SIG-M5 treated with dmso at 0.1 percent for 504 hours (cell line): ENCODE measurements at regions not wholly inside any gene's neighbourhood (a gene's known extent, or its start where the extent isn't known, plus 50 kb on each side); places are given as distances from the start of the nearest gene placed in this dataset.
A peak's percentile ranks its signal among the peaks of the same experiment; 100 is the strongest.

ENCODE experiments used
- DNase-seq: peaks from one replicate; lab custom pipeline; 2025; ENCODE audit not compliant: unreplicated experiment; lab: John Stamatoyannopoulos, UW

DNA sequence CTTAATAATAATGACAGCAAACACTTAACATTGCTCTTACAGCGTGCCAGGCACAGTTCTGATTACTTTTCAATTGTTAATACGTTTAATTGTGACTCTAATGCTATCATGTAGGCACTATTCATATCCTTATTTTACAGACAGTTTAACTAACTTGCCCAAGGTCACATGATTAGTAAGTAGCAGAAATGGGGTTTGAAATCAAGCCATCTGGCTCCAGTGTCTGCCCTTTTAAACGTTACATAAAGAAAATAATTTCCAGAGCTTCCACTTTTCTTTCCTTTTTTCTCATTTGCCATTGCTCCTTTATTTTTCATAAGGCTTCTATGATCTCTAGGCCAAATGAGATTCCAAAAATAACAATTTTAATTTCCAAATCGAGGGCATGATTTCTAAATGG is 50.6 kb upstream of the IKZF2 start:
- no peak for DNase-seq

DNA sequence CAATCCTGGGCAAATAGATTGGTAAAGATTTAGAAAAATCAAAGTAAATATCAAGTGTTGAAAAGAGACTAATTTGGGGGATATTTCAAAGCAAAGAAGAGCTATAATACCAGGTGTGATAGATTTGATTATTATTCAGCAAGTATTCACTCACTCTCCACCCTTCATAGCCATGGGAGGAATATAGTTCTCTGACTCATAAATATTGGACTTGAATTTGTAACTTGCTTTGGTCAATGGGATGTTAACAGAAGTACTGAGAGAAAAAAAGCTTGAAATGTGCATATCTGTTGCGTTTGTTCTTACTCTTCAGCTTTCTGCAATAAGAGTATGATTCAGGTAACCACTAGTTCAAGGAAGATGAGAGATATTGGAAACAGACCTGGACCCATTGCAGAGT is 54.5 kb upstream of the IKZF2 start:
- no peak for DNase-seq

DNA sequence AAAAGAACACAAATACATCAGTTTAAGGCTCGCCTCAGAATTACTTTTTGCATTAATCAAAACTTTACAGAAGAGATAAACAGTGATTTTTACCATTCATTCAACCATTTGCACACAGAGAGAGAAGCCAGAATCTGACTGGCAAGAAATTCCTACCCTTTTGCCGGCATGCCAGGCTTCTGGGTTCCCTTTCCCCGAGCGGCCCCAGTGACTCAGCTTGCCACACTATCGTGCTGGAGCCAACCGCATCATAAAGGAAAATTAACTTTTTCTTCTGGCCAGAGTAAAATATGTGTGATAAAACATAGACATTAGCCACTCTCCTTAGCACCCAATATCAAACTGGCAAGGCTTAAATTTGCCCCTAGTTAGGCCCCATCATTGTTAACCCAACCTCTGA is 61.8 kb upstream of the IKZF2 start:
- no peak for DNase-seq

DNA sequence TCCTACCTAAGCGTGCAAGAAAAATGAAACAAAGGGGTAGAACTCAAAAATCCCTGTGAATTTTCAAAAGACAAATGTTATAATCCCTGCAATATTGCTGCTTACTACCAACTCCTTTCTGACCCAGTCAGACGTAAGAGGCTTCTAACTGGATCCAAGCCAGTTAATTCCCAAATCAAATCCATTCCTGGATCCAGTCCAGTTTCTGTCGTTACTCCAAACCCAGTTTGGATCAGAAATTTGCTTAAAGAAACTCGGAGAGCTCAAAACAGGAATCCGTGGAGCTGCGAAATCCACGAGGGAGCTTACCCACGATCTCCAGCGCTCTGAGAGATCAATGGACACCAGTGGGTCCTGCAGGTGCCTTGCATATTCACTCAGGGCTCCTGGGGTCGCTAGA is 62.8 kb upstream of the IKZF2 start:
- DNase-seq = no peak

DNA sequence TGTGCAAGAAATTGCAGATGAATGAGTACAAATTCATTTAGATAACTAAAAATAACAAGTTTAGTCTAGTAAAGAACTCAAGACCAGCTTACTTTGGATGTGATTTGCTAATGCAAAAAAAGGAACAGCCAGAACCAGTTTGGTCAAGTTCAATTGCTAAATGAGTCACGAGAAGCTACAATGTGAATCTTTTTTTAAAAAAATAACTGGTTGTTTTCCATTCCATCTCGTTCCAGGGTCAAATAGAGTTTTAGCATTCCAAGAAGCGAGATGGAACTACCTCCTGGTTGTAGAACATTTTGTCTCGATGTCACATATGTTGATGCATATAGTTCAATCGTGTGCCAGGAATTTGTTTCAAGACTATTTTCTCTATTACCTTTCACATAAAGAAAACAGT is 65.0 kb upstream of the IKZF2 start:
- DNase-seq = peak; percentile 37

DNA sequence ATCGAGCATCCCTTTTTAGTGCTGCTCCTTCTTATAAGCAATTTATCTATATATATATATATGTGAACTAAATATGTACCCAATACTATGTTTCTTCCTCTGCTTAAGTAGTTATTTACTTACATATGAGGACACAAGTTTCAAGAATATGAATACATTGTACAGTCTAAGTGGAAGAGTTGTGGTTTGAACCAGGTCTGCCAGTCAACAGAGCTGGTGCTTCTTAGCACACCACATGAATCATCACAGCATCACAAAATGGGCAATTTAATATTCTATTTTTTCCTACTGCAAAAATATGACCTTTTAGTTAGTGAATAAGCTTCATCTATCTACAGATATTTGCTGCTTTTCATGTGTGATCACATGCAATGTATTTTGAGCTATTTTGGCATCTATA is 64.4 kb upstream of the SPAG16 start:
- DNase-seq = no peak

DNA sequence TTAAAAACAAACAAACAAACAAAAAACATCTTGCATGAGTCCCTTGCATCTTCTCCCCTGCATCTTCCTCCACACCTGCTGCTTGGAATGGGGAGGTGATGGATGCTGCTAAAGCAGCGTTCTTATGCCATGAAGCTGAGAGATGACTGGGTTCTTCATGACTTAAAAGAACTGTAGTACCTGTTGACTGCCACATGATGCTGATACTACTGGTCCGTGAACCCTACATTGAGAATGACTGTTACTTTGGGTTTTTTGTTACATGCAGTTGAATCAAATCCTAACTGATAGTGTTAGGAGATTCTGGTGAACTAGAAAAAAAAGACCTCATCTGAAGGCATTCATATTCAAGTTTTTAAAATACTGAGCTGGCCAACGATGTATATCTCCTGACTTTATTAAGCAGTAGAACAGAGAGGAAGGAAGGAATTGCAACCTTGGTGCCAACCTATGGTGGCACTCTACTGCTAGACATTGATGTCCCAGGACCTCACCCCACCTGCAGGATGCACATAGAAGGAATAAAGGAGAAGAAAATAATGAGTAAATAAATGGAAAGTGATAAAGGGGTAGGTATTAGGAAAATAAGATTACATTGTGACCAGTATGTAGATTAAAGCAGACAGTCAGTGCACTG is 63.2 kb upstream of the SPAG16 start:
- no peak for DNase-seq

DNA sequence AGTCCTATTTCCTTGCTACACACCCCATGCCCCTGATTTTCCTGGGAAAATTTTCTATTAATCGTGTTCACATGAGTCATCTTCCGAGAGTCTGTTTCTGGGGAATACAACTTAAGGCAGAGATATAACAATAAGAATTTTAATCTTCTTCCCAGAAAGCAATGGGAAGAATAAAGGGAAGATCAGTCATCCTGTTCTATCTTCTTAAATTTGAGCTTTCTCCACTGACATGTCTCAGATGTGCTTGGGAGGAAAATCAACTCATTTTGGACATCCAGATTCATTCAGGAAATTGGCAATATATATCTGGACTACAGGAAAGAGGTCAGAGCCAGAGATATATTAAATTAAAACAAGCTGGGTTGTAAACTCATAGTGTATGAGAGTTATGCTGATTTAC is 62.3 kb upstream of the SPAG16 start:
- no peak for DNase-seq

DNA sequence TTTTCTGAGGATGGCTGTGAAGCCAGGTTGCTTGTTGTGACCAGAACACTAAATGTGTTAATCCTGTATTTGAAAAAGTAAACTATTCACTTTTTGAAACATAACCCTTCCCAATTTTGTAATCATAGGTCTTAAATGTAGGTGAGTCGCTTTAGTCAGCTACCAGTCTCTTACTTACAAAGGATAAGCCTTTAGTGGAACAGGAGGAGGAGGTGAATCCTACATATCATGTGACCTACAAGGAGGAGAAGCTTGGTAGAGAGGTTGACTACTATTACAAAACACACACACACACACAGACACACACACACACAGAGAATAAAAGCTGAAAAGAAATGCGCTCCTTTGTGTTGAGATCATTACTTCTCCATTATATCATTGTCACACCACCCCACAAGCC is 59.9 kb upstream of the SPAG16 start:
- no peak for DNase-seq

DNA sequence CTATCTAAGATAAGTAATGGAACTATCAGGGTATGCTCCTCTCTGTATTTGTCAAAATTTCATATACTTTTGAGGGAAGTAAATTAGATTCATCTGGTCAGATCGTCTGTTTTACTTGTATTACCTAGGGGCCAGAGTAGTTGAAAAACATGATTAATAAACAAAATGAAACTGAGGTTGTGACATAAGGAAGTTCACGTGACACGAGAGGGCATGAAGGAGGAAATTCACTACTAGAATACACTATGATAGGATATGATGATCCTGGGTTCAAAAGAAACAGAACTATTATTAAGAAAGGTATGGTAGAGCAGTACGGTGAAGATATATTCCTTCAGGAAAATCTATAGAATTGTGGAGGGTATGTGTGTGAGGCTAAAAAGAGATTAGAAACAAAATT is 58.4 kb upstream of the SPAG16 start:
- DNase-seq = no peak

DNA sequence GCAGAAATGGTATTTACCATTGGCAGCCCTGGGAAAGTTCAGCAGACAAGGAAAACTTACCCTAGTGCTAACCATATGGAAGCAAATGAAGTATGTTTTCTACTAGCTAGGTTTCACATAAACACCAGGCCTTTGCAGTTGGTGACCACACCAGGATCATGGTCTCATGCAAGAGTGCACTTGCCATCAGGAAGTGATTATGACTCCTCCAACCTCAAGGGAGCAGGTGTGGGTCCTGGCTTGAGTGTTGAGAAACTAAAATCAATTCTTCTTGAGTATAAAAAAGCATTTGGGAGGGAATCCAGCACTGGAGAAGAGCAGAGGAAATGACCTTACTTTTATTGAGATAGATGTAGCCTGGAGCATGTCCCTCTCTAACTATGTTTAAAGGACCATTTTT is 56.8 kb upstream of the SPAG16 start:
- DNase-seq = no peak

DNA sequence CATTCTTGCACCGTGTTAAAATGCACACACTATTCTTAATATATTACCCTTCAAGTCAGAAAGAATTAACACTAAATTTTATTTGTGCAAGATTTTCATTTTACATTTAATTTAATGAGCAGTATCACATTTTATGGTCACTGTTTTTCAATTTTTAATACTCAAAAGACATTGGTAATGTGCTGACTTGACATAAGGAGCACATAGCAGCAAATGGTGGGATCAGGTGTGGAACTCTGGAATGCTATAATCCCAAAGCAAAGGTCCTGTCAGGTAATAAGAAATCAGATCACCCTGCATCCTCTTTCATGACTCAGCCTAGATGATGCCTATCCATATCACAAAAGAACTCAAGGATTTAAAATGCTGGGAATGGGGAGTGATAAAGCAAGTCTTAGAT is 55.6 kb upstream of the SPAG16 start:
- no peak for DNase-seq

DNA sequence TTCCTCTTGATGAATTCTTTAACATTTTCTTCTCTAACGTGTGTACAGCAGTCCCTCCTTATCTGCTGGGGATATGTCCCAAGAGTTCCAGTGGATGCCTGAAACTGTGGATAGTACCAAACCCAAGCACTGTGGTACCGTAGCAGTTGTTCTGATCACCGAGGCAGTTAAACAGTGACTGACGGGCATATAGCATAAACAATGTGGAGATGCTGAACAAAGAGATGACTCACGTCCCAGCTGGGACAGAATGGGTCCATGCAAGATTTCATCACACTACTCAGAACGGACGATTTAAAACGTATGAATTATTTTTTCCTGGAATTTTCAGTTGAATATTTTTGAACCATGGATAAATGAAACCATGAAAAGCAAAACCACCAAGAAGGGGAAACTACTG is 54.5 kb upstream of the SPAG16 start:
- DNase-seq = no peak

DNA sequence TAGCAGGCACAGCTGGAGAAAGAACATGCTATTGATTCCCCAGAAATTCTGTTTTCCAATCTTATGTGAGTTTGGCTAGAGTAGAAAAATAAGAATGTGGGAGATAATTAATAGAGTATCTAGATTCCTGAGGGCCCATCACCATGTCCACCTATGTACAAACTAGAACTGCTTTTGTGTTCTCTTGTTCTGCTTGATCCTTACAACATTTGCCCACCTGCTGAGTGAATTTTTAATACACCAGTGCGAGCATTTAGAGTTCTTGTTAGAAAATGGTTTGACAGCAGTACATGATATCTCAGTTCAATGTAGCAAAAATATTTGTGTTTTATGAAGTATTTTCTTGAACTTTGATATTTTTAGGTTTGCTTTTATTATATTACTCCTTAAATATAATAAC is 52.3 kb upstream of the SPAG16 start:
- DNase-seq = no peak

DNA sequence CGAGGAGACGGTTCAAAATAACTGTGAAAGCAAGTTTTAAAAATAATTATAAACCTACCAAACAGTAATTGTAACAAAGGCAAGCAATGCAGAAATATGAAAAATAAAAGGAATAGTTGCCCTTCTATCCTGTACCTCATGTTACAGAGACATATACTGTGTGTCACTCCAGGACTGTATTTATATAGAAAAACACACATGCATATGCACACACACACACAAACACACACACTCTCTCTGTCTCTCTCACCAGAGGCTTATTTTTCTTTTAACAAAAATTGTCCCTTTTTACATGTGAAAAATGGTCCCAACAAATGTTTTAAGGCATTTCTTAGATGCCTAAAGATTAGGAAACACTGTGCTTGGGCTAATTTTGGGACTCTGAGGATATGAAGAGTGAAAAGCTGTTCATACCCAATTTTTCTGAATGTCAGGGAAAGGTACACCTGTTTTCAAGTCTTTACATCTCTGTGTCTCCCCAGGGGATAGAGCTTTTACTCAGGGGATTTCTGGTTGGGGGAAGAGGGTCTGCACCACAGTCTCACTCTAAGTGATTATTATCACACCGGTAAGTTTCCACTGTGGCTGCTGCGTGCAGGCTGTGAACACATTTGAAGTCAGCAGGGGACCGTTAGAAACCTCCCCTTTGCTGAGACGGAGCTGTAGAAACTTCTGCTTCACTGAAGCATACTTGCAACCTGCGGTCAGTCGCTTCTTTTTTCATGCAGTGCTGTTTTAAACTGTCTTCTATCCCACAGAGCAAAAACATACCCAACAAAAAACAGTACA is 51.4 kb upstream of the SPAG16 start:
- DNase-seq = no peak

DNA sequence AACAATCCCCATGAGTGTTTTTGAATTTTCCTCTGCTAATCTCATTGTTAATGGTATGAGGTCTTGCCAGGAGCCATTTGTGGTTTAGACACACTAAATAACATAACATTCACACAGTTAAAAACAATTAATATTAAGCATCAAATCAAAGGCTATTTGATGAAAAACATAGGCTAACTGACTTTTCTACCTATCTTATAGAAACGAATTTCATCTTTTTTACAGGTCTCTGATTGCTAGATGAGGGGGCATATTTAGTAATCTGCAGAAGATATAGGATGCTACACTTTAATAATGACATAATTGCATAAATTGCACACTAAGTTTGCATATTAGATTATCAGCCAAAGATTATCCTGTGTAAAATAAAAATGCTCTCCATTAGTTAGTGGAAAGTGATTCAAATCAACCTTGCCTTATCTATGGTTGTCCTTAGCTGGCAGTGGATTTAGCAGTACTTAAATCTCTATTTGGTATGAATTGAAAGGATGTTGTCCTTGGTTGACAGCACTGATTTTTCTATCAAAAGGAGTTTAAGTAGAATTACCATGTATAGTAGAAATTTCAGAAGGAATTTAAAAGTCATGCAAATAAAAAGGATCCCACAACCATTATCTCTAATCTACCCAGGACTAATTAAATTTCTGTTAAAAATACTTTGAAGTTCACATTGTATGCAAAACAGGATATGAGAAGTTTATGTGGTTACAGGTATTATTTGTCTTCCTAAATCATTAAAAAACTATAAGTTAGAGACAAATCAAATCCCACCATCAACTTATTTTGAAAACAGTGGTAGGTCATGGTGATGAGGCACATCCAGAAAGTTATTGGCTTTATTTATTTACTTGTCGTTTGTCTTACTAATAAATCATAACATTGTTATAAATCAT is 50.6 kb upstream of the SPAG16 start:
- no peak for DNase-seq
